Keratinocyte (primary cell): ENCODE measurements at regions not wholly inside any gene's neighbourhood (a gene's known extent, or its start where the extent isn't known, plus 50 kb on each side); places are given as distances from the start of the nearest gene placed in this dataset.

Experiments used
- DNase-seq: peaks from one replicate; pipeline ENCODE4 v3.0.0-alpha.2; 2011; ENCODE audit warnings: low read depth, missing footprints, low spot score
- FAIRE-seq: peaks from 2 replicates; lab custom pipeline; 2011; peaks lifted over from hg19 to GRCh38; lab: Jason Lieb, UNC
- H2AFZ ChIP-seq: 2 replicates; pipeline ENCODE4 v1.6.0; 2012; ENCODE audit warnings: low read length, control low read depth, inconsistent platforms; ENCODE audit not compliant: control insufficient read depth
- H3K27ac ChIP-seq: 2 replicates; pipeline ENCODE4 v1.5.1; 2011; ENCODE audit warnings: low read length; ENCODE audit not compliant: control insufficient read depth, insufficient read depth
- H3K27me3 ChIP-seq: 3 replicates; pipeline ENCODE4 v1.6.0; 2011; ENCODE audit warnings: low read length; ENCODE audit not compliant: control insufficient read depth, insufficient read depth; ENCODE audit errors: extremely low read depth
- H3K36me3 ChIP-seq, 2 experiments: 2 replicates in 1 of 2; 3 replicates in 1 of 2; pipeline ENCODE4 v1.5.1; 2011; ENCODE audit warnings: low read length in 2 of 2, mild to moderate bottlenecking in 1 of 2; ENCODE audit not compliant: control insufficient read depth in 2 of 2, insufficient read depth in 2 of 2; ENCODE audit errors: extremely low read depth in 1 of 2
- H3K4me1 ChIP-seq: 3 replicates; pipeline ENCODE4 v1.5.1; 2011; ENCODE audit warnings: low read length; ENCODE audit not compliant: control insufficient read depth, insufficient read depth; ENCODE audit errors: extremely low read depth
- H3K4me2 ChIP-seq: 3 replicates; pipeline ENCODE4 v1.6.0; 2011; ENCODE audit warnings: low read depth, low read length; ENCODE audit not compliant: control insufficient read depth, insufficient read depth; ENCODE audit errors: extremely low read depth
- H3K4me3 ChIP-seq, 3 experiments: fragments of 200-600 bp in 1 of 3; sonication (generic) in 1 of 3; 2 replicates in 2 of 3; 3 replicates in 1 of 3; pipeline ENCODE4 v1.5.1; 2011 to 2016; ENCODE audit warnings: low read length in 3 of 3, mild to moderate bottlenecking in 3 of 3, control low read depth in 2 of 3, inconsistent platforms in 1 of 3, low read depth in 1 of 3, mixed read lengths in 1 of 3, mixed run types in 1 of 3, moderate library complexity in 1 of 3; ENCODE audit not compliant: control insufficient read depth in 2 of 3, insufficient read depth in 2 of 3; ENCODE audit errors: extremely low read depth in 1 of 3
- H3K79me2 ChIP-seq: 2 replicates; pipeline ENCODE4 v1.6.0; 2012; ENCODE audit warnings: low read length; ENCODE audit not compliant: control insufficient read depth, insufficient read depth
- H3K9ac ChIP-seq: 3 replicates; pipeline ENCODE4 v1.6.0; 2011; ENCODE audit warnings: low read length; ENCODE audit not compliant: control insufficient read depth, insufficient read depth; ENCODE audit errors: extremely low read depth
- H3K9me1 ChIP-seq: 3 replicates; pipeline ENCODE4 v1.6.0; 2011; ENCODE audit warnings: low read length; ENCODE audit not compliant: control insufficient read depth, insufficient read depth; ENCODE audit errors: extremely low read depth
- H3K9me3 ChIP-seq: 2 replicates; pipeline ENCODE4 v1.5.1; 2012; ENCODE audit warnings: low read depth, low read length; ENCODE audit not compliant: control insufficient read depth
- H4K20me1 ChIP-seq: 3 replicates; pipeline ENCODE4 v1.6.0; 2011; ENCODE audit warnings: low read length; ENCODE audit not compliant: control insufficient read depth, insufficient read depth; ENCODE audit errors: extremely low read depth
- EZH2 ChIP-seq: IDR thresholded peaks from one replicate; pipeline ENCODE4 v1.6.1; 2012; ENCODE audit warnings: inconsistent platforms, mild to moderate bottlenecking, low read length, moderate library complexity
- dilution Hi-C: fragments of 300-500 bp; cut with MboI; formaldehyde crosslinking; loops from one replicate; pipeline ENCODE4 v1.7.0; 2020; ENCODE audit warnings: low sequenced_read_pairs; ENCODE audit not compliant: extremely low pct_ligation_motif_present
- TF ChIP-seq, protein P1 (sequence below), 3 experiments: IDR thresholded peaks in 1 of 3; conservative IDR thresholded peaks in 1 of 3; optimal IDR thresholded peaks in 1 of 3; 2 replicates in 2 of 3; 3 replicates in 1 of 3; pipeline versions ENCODE3 to v1.5.1; 2011; ENCODE audit warnings: low read length in 3 of 3, mild to moderate bottlenecking in 3 of 3, moderate library complexity in 2 of 3, control low read depth in 1 of 3, inconsistent platforms in 1 of 3; ENCODE audit not compliant: insufficient read depth in 2 of 3; ENCODE audit errors: extremely low read depth in 1 of 3

DNA sequence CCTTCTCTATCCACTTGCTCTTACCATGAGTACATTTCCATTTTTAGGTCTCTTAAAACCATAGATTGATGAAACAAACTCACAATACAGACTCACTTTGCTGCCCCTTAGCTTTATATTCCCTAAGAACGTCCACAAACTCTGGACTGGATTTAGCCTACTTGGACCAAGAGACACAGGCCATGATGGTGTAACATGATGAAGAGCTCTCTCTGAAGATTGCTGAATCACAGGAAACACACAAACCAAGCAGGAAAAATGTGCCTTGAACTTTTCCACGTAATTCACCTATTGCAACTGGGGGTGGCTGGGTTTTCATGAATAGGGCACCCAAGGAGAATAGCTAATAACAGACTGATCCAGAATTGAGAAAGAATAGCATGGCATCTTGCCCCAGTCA lies 201.7 kb upstream of the RBBP8 start:
- no peaks in the 10 kb centered on the region for H3K4me1 ChIP-seq
- H3K36me3 ChIP-seq: no peaks in the 10 kb centered on the region
- no peak overlapping the region for H3K27ac ChIP-seq
- H3K9ac ChIP-seq: no peak overlapping the region
- no peaks in the 10 kb centered on the region for H3K9me3 ChIP-seq
- peaks cover 6% of the 10 kb centered on the region for H3K27me3 ChIP-seq
- H2AFZ ChIP-seq: no peak overlapping the region
- no peak overlapping the region for H3K4me3 ChIP-seq
- no peak for TF ChIP-seq EZH2
- TF ChIP-seq, protein P1, sequence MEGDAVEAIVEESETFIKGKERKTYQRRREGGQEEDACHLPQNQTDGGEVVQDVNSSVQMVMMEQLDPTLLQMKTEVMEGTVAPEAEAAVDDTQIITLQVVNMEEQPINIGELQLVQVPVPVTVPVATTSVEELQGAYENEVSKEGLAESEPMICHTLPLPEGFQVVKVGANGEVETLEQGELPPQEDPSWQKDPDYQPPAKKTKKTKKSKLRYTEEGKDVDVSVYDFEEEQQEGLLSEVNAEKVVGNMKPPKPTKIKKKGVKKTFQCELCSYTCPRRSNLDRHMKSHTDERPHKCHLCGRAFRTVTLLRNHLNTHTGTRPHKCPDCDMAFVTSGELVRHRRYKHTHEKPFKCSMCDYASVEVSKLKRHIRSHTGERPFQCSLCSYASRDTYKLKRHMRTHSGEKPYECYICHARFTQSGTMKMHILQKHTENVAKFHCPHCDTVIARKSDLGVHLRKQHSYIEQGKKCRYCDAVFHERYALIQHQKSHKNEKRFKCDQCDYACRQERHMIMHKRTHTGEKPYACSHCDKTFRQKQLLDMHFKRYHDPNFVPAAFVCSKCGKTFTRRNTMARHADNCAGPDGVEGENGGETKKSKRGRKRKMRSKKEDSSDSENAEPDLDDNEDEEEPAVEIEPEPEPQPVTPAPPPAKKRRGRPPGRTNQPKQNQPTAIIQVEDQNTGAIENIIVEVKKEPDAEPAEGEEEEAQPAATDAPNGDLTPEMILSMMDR (optimal IDR thresholded peaks at IDR 0.05 in 1 of 3, IDR thresholded peaks at IDR 0.05 in 1 of 3, conservative IDR thresholded peaks at IDR 0.05 in 1 of 3; ENCODE audit: extremely low read depth in 1 of 3, insufficient read depth in 2 of 3, low read length in 3 of 3): no peak
- H3K9me1 ChIP-seq: no peaks in the 10 kb centered on the region
- FAIRE-seq: no peak
- no peaks in the 10 kb centered on the region for H3K79me2 ChIP-seq
- no peak for DNase-seq
- H4K20me1 ChIP-seq: no peaks in the 10 kb centered on the region
- dilution Hi-C loops: no loop called here
- no peak overlapping the region for H3K4me2 ChIP-seq

DNA sequence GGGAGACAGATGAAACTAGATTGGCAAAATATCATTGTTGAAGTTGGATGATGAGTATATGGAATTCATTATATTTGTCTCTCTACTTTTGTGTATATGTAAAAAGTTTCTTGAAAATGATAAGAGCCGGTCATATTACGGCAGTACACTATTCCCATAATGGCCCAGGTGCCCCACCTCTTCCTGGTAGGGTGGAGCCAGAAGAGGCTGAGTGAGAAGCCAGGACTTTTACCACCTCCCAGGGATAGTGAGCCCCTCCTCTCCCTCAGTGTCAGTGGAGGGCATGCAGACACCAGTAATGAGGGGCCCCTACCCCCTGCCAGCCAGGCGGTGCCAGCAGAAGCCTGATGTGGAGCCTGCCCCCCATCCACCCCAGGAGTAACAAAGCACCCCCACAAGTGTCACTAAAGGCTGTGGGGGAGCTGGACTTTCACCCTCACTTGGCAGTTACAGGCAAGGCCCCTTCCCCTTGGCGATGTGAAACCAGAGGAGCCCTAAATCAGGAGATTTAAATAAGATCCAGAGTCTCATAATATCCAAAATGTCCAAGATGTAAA lies 198.9 kb upstream of the RBBP8 start:
- Histone ChIP-seq H3K79me2 (no peaks in the 10 kb centered on the region), H3K4me3 (no peak overlapping the region), H3K9ac (no peak overlapping the region), H2AFZ (no peak overlapping the region), H3K27ac (no peak overlapping the region), H3K4me2 (no peak overlapping the region), H3K9me3 (no peaks in the 10 kb centered on the region), H3K36me3 (no peaks in the 10 kb centered on the region), H3K9me1 (no peaks in the 10 kb centered on the region), H4K20me1 (no peaks in the 10 kb centered on the region), H3K4me1 (no peaks in the 10 kb centered on the region), H3K27me3 (peaks cover 6% of the 10 kb centered on the region)
- no peak for FAIRE-seq
- no peak for DNase-seq
- no peak for TF ChIP-seq EZH2
- TF ChIP-seq, protein P1 (optimal IDR thresholded peaks at IDR 0.05 in 1 of 3, IDR thresholded peaks at IDR 0.05 in 1 of 3, conservative IDR thresholded peaks at IDR 0.05 in 1 of 3; ENCODE audit: extremely low read depth in 1 of 3, insufficient read depth in 2 of 3, low read length in 3 of 3): no peak
- dilution Hi-C loops: no loop called here
